SK-N-SH (cell line): ENCODE measurements at regions not wholly inside any gene's neighbourhood (a gene's known extent, or its start where the extent isn't known, plus 50 kb on each side); places are given as distances from the start of the nearest gene placed in this dataset.

Source experiments
- CTCF ChIP-seq: fragments of 200-600 bp; sonication (generic); IDR thresholded peaks from 2 replicates; pipeline ENCODE4 v1.6.1; 2017; ENCODE audit warnings: antibody characterized with exemption, mild to moderate bottlenecking, moderate library complexity
- EZH2phosphoT487 ChIP-seq: fragments of 200-600 bp; sonication (generic); IDR thresholded peaks from 2 replicates; pipeline ENCODE4 v1.6.1; 2017; ENCODE audit warnings: low read depth, mixed run types, mild to moderate bottlenecking, antibody characterized with exemption, moderate library complexity, borderline replicate concordance
- MEF2A ChIP-seq: IDR thresholded peaks from 2 replicates; pipeline ENCODE4 v1.4.0; 2012; ENCODE audit warnings: low read depth, borderline replicate concordance
- NRF1 ChIP-seq: IDR thresholded peaks from 2 replicates; pipeline ENCODE4 v1.6.1; 2012; ENCODE audit warnings: low read depth, mild to moderate bottlenecking, low read length
- PBX3 ChIP-seq: IDR thresholded peaks from 2 replicates; pipeline ENCODE4; 2012
- POLR2AphosphoS5 ChIP-seq: IDR thresholded peaks from 2 replicates; pipeline ENCODE4 v1.6.1; 2012; ENCODE audit warnings: low read depth, low read length
- RAD21 ChIP-seq: IDR thresholded peaks from 2 replicates; pipeline ENCODE4 v1.6.1; 2012; ENCODE audit warnings: mild to moderate bottlenecking, low read length
- SMC3 ChIP-seq: IDR thresholded peaks from 2 replicates; pipeline ENCODE4 v1.6.1; 2012; ENCODE audit warnings: low read depth, low read length, improper control_type of control experiment
- TAF1 ChIP-seq: IDR thresholded peaks from 2 replicates; pipeline ENCODE4 v1.6.1; 2012; ENCODE audit warnings: low read depth, mild to moderate bottlenecking, low read length, moderate library complexity, borderline replicate concordance
- TCF12 ChIP-seq: IDR thresholded peaks from 2 replicates; pipeline ENCODE4 v1.4.0; 2012
- USF2 ChIP-seq: fragments of 150-350 bp; IDR thresholded peaks from 2 replicates; pipeline ENCODE4 v1.6.1; 2017; ENCODE audit warnings: antibody characterized with exemption, low read length, low read depth, borderline replicate concordance
- ZBTB33 ChIP-seq: IDR thresholded peaks from 2 replicates; pipeline ENCODE4 v1.4.0; 2012; ENCODE audit warnings: low read depth, borderline replicate concordance

GRCh38 chr4:60134099-60134498 is 1066.0 kb upstream of the ADGRL3 start:
- no peak for TF ChIP-seq MEF2A
- no peak for TF ChIP-seq CTCF
- no peak for TF ChIP-seq RAD21
- TF ChIP-seq SMC3 = no peak
- TF ChIP-seq PBX3 = no peak
- TF ChIP-seq NRF1 = no peak
- no peak for TF ChIP-seq TAF1
- no peak for TF ChIP-seq POLR2AphosphoS5
- TF ChIP-seq EZH2phosphoT487 = no peak
- no peak for TF ChIP-seq USF2
- TF ChIP-seq TCF12 = no peak
- TF ChIP-seq ZBTB33 = no peak
